GM23338 (cell line): ENCODE measurements at regions not wholly inside any gene's neighbourhood (a gene's known extent, or its start where the extent isn't known, plus 50 kb on each side); places are given as distances from the start of the nearest gene placed in this dataset.
A peak's percentile ranks its signal among the peaks of the same experiment; 100 is the strongest.

Experiments
- ATAC-seq: fragments of 200-7000 bp; cut with Tn5 transposase; 3 replicates; pipeline ENCODE4 v1.9.1; 2020
- DNase-seq: peaks from one replicate; pipeline ENCODE4 v3.0.0-alpha.2; 2015; ENCODE audit warnings: low spot score
- H2AFZ ChIP-seq: fragments of 200-600 bp; sonication (generic); 2 replicates; pipeline ENCODE4 v1.8.0; 2016; ENCODE audit warnings: antibody characterized with exemption, mild to moderate bottlenecking, moderate library complexity
- H3F3A ChIP-seq: fragments of 200-600 bp; sonication (generic); replicated peaks from 2 replicates; pipeline ENCODE4 v1.8.0; 2017; ENCODE audit warnings: antibody characterized with exemption, mixed run types, low read depth
- H3K27ac ChIP-seq: fragments of 200-600 bp; sonication (generic); 2 replicates; pipeline ENCODE4 v1.6.1; 2016; ENCODE audit warnings: low read depth
- H3K27me3 ChIP-seq: fragments of 200-600 bp; sonication (generic); 2 replicates; pipeline ENCODE4 v1.8.0; 2016; ENCODE audit warnings: mild to moderate bottlenecking, mixed run types, moderate library complexity; ENCODE audit not compliant: insufficient read depth
- H3K36me3 ChIP-seq: fragments of 200-600 bp; sonication (generic); 2 replicates; pipeline ENCODE4 v1.8.0; 2016; ENCODE audit warnings: mild to moderate bottlenecking; ENCODE audit not compliant: insufficient read depth
- H3K4me1 ChIP-seq: fragments of 200-600 bp; sonication (generic); 2 replicates; pipeline ENCODE4 v1.8.0; 2016; ENCODE audit warnings: mild to moderate bottlenecking, moderate library complexity; ENCODE audit not compliant: insufficient read depth
- H3K4me2 ChIP-seq: fragments of 200-600 bp; sonication (generic); 2 replicates; pipeline ENCODE4 v1.7.1; 2017; ENCODE audit warnings: mixed run types
- H3K4me3 ChIP-seq: fragments of 200-600 bp; sonication (generic); 2 replicates; pipeline ENCODE4 v1.6.1; 2016; ENCODE audit warnings: mixed run types
- H3K79me2 ChIP-seq: fragments of 200-600 bp; sonication (generic); replicated peaks from 2 replicates; pipeline ENCODE4 v1.8.0; 2017; ENCODE audit warnings: mild to moderate bottlenecking; ENCODE audit not compliant: insufficient read depth
- H3K9me2 ChIP-seq: fragments of 200-600 bp; sonication (generic); 2 replicates; pipeline ENCODE4 v1.8.0; 2017; ENCODE audit not compliant: insufficient read depth
- H4K20me1 ChIP-seq: fragments of 200-600 bp; sonication (generic); replicated peaks from 2 replicates; pipeline ENCODE4 v1.8.0; 2017; ENCODE audit warnings: mild to moderate bottlenecking; ENCODE audit not compliant: insufficient read depth
- H3K27ac Mint-ChIP-seq: 2 replicates; pipeline ENCODE4 v1.8.0; 2020; ENCODE audit warnings: inconsistent platforms, mild to moderate bottlenecking, moderate library complexity, mixed read lengths
- H3K27me3 Mint-ChIP-seq: 3 replicates; pipeline ENCODE4 v1.8.0; 2022; ENCODE audit warnings: low read depth, mild to moderate bottlenecking, moderate library complexity, mixed read lengths, inconsistent platforms; ENCODE audit not compliant: insufficient read depth, poor library complexity
- H3K36me3 Mint-ChIP-seq: 3 replicates; pipeline ENCODE4 v1.8.0; 2021; ENCODE audit warnings: low read depth, mild to moderate bottlenecking, inconsistent platforms, moderate library complexity, mixed read lengths
- H3K4me1 Mint-ChIP-seq: 3 replicates; pipeline ENCODE4 v1.8.0; 2020; ENCODE audit warnings: mild to moderate bottlenecking, inconsistent platforms, mixed read lengths
- H3K4me3 Mint-ChIP-seq: 3 replicates; pipeline ENCODE4 v1.8.0; 2021; ENCODE audit warnings: moderate library complexity, mild to moderate bottlenecking, inconsistent platforms, mixed read lengths
- H3K9me3 Mint-ChIP-seq: 3 replicates; pipeline ENCODE4 v1.8.0; 2020; ENCODE audit warnings: moderate library complexity, mild to moderate bottlenecking, inconsistent platforms, mixed read lengths
- CREB1 ChIP-seq: fragments of 250-450 bp; sonication (Bioruptor Pico); IDR thresholded peaks from 2 replicates; pipeline ENCODE4 v1.5.0; 2020; ENCODE audit warnings: low read depth, mild to moderate bottlenecking, moderate library complexity
- ETS1 ChIP-seq: IDR thresholded peaks from 2 replicates; pipeline ENCODE4 v1.6.1; 2016; ENCODE audit warnings: antibody characterized with exemption
- EZH2 ChIP-seq: fragments of 200-600 bp; sonication (generic); IDR thresholded peaks from one replicate; pipeline ENCODE4 v1.8.0; 2017; ENCODE audit warnings: antibody characterized with exemption, mild to moderate bottlenecking, low read depth; ENCODE audit not compliant: unreplicated experiment
- EZH2phosphoT487 ChIP-seq: fragments of 200-600 bp; sonication (generic); IDR thresholded peaks from one replicate; pipeline ENCODE4 v1.8.1; 2018; ENCODE audit warnings: antibody characterized with exemption; ENCODE audit not compliant: unreplicated experiment
- JUNB ChIP-seq: IDR thresholded peaks from one replicate; pipeline ENCODE4 v1.6.1; 2016; ENCODE audit warnings: antibody characterized with exemption; ENCODE audit not compliant: unreplicated experiment
- POLR2AphosphoS5 ChIP-seq: IDR thresholded peaks from 2 replicates; pipeline ENCODE4 v1.6.1; 2016; ENCODE audit warnings: antibody characterized with exemption, low read depth
- REST ChIP-seq: IDR thresholded peaks from one replicate; pipeline ENCODE4 v1.6.1; 2018; ENCODE audit warnings: antibody characterized with exemption; ENCODE audit not compliant: unreplicated experiment
- STAT1 ChIP-seq: IDR thresholded peaks from one replicate; pipeline ENCODE4 v1.6.1; 2016; ENCODE audit warnings: antibody characterized with exemption; ENCODE audit not compliant: unreplicated experiment
- ZNF114 ChIP-seq: fragments of 250-450 bp; sonication (Bioruptor Pico); IDR thresholded peaks from 2 replicates; pipeline ENCODE4 v1.5.0; 2020; ENCODE audit warnings: mild to moderate bottlenecking, moderate library complexity
- ZNF462 ChIP-seq: fragments of 250-450 bp; sonication (Bioruptor Pico); IDR thresholded peaks from 2 replicates; pipeline ENCODE4 v1.5.0; 2020; ENCODE audit warnings: mild to moderate bottlenecking, moderate library complexity

- TF ChIP-seq REST (no peak), POLR2AphosphoS5 (no peak)
Observed at GRCh38 chr7:25544254-25544653, 316.0 kb upstream of the NPVF start (continued).

- H3K79me2 ChIP-seq, result no peaks in the 10 kb centered on the region
- peaks cover 3% of the 10 kb centered on the region for H3K27me3 Mint-ChIP-seq
- no peaks in the 10 kb centered on the region for H3K9me3 Mint-ChIP-seq
- no peaks in the 10 kb centered on the region for H3F3A ChIP-seq
- H3K4me1 Mint-ChIP-seq, result no peaks in the 10 kb centered on the region
- ATAC-seq, result peak; percentile 81
- 0 out of 2 replicates have a peak overlapping the region, but pooled peaks have one; percentile 18 for H2AFZ ChIP-seq
- H3K4me3 ChIP-seq, result no peak overlapping the region
- H3K36me3 Mint-ChIP-seq, result no peaks in the 10 kb centered on the region
- H3K4me2 ChIP-seq, result no peak overlapping the region
- no peaks in the 10 kb centered on the region for H3K36me3 ChIP-seq
- H3K27ac Mint-ChIP-seq, result no peak overlapping the region
- no peaks in the 10 kb centered on the region for H4K20me1 ChIP-seq
- H3K4me3 Mint-ChIP-seq, result no peak overlapping the region
- no peak overlapping the region for H3K27ac ChIP-seq
- no peaks in the 10 kb centered on the region for H3K9me2 ChIP-seq
- peak; percentile 9 for DNase-seq
- no peaks in the 10 kb centered on the region for H3K27me3 ChIP-seq
- no peaks in the 10 kb centered on the region for H3K4me1 ChIP-seq
- TF ChIP-seq CREB1 (CRISPR knock-in tag) (no peak), EZH2 (no peak), EZH2phosphoT487 (no peak), ETS1 (no peak), ZNF114 (no peak), STAT1 (no peak), JUNB (no peak), ZNF462 (CRISPR knock-in tag) (no peak)
Observed at GRCh38 chr7:25545124-25546008, 317.1 kb upstream of the NPVF start.
